ENCODE measurements at regions not wholly inside any gene's neighbourhood (a gene's known extent, or its start where the extent isn't known, plus 50 kb on each side); places are given as distances from the start of the nearest gene placed in this dataset.
"Not testable (repeated sequence)": the region's sequence is repeated elsewhere in the genome, so short reads cannot be mapped to it uniquely, and the experiment has no call there.

DNA sequence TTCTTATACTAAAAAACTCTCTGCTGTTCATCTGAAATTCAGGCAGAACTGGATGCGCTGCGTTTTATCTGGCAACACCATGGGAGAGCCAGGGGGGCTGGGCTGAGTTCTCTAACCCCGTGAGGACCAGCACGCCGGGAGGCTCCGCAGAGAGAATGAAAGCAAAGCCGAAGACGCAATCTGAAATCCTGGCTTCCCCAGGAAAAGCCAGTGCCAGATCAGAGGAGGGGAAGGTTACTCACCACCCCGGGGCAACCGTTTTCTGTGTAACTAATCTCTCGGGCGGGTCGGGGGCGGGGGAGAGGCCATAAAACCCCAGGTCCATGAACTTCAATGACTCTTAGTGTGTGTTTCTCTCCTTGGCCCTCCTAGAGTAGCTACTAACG lies 99.4 kb downstream of the SHANK2 start:
- no peak for DNase-seq (ENCODE audit: low spot score)

DNA sequence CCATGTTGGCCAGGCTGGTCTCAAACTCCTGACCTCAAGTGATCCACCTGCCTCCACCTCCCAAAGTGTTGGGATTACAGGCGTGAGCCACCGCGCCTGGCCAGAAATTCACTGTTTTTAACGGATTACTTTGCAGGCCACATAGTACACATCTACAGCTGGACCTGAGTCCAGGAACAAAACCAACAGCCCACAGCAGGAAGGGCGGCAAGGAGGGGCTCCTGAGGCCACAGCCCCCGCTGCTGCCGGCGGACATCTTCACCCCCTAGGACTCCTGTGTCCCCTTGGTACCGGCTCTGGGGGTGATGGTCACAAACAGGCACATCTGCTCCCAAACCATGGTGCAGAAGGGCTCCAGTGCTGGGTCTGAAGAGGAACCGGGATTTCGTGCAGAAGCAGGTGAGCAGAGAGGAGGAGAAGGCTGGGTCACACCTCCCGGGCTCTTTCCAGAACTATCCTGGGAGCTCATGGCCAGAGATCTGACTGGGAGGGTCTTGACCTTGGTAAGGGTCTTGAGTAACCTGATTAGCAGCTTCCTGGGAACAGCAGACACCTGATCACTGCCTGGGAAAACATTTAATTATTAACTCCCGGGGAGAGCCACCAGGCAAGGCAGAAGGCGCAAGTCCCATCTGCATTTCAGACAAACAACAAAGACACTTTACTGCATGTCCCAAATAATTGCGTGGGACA lies 99.9 kb downstream of the SHANK2 start:
- DNase-seq (ENCODE audit: low spot score) = not testable (repeated sequence)

DNA sequence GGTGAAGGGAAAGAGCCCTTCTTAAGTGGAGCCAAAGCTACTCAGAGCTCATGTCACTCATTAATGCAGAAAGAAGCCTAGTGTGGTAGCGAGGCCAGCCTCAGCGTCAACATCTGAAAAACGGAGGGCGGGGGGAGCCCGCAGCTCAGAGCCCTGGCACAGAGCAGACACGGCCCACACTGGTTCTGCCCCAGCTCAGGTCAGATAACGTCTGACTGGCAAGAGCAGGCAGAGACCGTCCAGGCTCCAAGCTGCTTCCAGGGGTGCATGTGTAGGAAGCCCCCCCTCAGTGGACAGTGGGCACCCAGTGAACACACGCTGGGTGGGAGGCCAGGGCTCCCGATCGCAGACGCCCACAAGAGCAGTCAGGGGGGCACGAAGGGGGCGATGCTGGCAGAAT lies 100.8 kb downstream of the SHANK2 start:
- DNase-seq (ENCODE audit: low spot score) = no peak

DNA sequence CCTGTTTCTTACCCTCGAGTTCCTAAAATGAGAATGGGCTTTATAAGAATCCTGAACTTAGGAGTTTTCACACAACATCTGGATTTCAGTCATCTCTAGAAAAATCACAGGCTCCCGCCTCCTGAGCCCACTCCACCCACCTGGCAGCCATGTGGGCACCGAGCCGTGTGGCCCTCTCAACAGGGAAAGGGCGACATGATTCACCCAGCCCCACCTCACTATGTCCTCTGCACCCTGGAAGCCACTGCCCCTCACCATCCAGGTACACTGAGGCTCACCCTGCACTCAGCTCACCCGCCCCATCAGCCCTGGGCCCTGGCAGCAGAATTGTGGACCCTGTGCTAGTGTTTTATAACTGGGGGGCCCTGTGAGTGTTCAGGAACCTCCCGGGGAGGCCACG lies 101.5 kb downstream of the SHANK2 start:
- no peak for DNase-seq (ENCODE audit: low spot score)

DNA sequence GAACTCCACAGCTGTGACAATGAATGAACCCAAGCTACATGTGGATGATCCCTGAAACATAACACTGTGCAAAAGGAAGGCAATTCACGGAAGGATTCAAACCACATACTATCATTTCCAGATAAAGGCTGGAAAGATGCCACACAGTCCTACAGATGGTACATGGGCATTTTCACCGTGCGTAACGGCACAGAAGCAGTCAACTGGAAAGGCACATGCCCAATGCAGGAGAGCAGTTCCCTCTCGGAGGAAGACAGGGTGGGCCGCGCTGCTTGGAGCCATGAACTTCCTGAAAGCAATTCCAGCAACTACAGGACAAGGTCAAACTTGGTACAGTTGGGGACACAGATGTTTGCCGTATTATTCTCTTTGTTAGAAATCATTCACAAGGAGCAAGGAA lies 103.7 kb downstream of the SHANK2 start:
- DNase-seq (ENCODE audit: low spot score) = no peak

- no peak for DNase-seq (ENCODE audit: low spot score)
Measured at GRCh38 chr11:71147331-71147730, 105.0 kb downstream of the SHANK2 start.

DNA sequence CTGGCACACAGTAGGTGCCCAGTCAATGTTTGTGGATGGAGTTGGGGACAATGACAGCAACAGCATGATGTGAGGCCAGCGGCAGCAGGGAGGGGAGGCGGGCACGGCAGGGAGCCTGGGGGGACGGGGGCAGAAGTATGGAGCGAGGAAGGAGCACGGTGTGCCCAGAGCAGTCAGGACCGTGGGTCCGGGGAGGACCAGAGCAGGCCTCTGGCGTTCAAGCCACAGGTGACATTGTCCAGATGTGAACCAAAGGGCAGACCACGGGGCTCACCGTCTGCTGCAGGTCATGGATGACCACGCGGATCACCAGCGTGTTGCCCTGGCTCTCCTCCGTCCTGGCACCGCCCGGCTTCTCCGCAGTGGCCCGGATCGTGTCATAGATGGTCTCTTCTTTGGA lies 105.5 kb downstream of the SHANK2 start:
- DNase-seq (ENCODE audit: low spot score) = no peak

- no peak for DNase-seq (ENCODE audit: low spot score)
Measured at GRCh38 chr11:71145988-71146824, 106.2 kb downstream of the SHANK2 start.

GRCh38 chr11:71145368-71145767 lies 107.0 kb downstream of the SHANK2 start:
- no peak for DNase-seq (ENCODE audit: low spot score)

DNA sequence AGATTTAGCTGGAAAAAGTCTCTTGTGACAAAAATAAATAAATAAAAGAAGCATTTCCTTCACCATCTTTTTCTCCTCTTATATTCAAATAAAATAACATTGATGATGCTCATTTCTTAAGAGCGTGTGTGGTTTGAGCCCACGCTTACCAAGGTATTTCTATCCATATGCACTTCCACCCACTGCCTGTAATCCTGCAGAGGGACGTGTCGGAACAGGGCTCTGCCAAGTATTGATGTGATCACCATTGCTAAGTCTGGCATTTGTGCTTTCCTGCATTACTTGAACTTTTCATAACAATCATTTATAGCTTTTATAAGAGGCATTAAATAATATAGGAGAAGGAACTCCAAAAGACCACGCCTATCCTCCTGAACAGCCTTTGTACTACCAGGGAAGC lies 107.6 kb downstream of the SHANK2 start:
- no peak for DNase-seq (ENCODE audit: low spot score)

GRCh38 chr11:71144010-71144409 lies 108.4 kb downstream of the SHANK2 start:
- no peak for DNase-seq (ENCODE audit: low spot score)

DNA sequence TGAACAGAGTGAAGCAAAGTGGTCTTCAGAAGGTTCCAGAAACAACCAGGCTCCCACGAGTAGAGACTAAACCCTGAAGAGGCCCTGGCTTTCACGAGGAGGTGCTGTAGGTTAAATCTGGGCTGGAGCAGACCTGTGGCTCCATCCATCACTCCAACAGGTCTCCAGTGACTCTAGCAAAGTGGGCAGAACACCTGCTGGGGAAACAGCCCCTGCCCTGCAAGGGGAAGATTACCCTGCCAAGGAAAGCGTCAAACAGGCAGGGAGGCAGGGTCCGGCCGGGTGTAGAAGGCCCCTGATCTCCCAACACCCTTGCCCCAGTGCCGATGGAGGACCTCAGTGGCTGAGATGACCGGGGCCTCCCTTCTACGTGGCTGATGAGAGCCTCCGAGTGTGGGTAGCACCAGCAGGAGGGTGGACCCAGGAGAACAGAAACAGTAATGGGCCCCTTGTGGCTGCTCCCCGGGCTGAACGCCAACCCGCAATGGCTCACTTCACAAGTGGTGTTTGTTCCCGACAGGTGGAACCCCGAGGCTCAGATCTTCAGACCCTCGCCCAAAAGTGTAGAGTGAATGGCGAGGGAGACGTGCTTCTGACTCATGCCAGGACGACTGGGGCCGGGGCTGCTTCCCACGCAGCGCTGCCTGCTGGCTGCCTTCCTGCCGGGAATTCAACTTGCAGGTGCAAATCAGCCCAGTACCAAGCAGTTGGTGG lies 112.0 kb downstream of the SHANK2 start:
- no peak for DNase-seq (ENCODE audit: low spot score)

- DNase-seq (ENCODE audit: low spot score) = no peak
Measured at GRCh38 chr11:71139516-71140205, 112.7 kb downstream of the SHANK2 start.

DNA sequence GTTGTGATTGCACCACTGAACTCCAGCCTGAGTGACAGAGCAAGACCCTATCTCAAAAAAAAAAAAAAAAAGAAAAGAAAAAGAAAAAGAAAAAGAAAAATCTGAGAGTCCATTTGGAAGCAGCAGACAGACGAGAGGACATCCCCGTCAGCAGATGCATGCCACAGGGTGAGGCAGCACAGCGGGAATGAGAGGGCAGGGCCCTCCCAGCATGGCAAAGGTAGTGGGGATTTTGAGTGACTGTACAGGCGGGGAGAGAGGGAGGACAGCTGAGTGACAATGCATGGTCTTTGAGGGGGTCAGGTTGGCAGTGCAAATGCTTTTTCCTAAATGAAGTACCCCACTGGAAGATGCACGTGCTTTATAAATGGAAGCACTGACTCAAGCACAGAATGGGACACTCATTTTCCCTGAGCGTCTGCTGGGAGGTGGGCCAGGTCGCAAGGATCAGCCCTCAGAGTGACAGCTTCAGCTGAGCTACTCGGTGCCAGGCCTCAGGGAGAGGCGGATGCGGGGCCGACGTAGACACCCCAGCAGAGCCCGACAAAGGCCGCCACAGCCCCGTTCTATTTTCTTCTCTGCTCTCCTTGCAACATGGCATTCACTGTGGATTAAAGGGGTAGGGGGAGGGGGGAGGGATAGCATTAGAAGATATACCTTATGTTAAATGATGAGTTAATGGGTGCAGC lies 113.5 kb downstream of the SHANK2 start:
- DNase-seq (ENCODE audit: low spot score) = no peak

DNA sequence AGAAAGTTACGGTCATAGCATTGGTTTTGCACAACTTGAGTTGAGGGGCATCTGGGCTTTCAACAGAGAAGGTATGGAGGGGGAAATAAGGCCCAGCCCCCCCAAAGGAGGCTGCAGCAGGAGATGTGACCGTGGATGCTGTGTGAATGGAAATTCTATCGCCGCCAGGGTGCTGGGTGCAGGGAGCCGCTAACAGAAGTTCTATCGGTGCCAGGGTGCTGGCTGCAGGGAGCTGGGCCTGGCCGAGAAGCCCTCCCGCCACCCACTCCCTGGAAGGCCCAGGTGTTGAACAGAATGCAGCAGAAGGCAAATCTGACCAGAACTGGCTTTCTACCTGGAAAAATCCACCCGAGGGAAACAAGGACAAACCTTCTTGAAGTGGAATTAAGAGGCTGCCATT lies 115.0 kb downstream of the SHANK2 start:
- no peak for DNase-seq (ENCODE audit: low spot score)

DNA sequence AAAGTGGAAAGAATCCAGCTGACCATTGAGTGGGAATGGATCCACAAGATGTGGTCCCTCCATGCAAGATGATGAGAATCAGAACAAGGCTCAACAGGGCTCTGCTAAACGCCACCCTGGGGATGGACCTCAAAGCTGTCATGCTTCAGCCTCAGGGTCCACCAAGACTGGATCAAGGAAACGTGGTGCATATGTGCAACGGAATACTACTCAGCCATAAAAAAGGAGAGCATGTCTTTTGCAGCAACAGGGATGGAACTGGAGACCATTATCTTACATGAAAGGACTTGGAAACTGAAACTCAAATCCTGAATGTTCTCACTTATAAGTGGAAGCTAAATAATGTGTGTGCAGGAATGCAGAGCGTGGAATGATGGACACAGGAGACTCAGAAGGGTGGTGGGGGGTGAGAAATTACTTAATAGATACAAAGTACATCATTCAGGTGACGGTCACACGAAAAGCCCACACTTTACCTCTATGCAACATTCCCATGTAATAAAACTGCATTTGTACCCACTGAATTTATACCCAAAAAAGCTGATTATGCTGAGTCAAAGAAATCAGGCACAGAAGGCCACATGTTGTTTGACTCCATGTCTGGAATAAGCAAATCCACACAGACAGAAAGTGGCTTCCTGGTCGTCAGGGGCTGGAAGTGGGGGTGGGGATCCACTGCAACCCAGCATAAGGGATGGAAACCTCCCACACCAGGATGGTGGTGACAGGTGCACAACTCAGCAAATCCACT lies 116.1 kb downstream of the SHANK2 start:
- no peak for DNase-seq (ENCODE audit: low spot score)

DNA sequence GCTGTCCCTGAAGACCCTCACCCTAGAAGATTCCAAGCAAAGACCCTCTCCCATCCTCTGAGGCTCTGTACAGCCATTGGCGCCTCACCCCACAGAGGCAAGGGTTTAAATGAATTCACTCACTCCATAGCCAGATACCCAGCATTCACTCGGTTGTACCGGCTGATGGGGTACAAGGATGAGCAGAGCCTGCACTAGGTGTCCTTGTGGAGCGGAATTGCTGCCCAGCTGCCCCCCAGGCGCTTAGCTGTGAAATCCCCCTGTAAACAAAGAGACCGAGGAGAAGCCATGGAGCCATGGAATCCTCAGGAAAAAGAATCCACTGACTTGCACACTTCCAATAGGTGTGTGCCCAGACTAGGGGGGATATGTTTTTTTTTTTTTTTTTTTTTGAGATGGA lies 117.3 kb downstream of the SHANK2 start:
- no peak for DNase-seq (ENCODE audit: low spot score)

- no peak for DNase-seq (ENCODE audit: low spot score)
Measured at GRCh38 chr11:71133946-71134345, 118.4 kb downstream of the SHANK2 start.

- DNase-seq (ENCODE audit: low spot score) = no peak
Measured at GRCh38 chr11:71131861-71132260, 120.5 kb downstream of the SHANK2 start.

DNA sequence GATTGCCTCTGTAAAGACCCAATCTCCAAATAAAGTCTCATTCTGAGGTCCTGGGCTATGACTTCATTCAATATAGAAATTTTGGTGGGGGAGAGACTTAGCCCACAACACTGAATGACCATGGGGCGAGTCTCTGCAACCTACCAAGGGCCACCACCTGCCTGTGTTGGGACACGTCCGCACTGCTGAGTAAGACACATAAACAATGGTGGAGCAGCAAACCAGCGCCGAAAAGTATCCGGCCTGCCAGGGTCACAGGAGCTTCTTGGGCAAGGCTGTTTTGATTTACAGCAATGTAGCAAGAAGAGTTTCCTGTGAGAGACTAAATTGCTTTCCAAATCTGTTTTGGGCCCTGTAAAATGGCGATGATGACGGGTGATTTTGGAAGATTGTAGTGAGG lies 122.3 kb downstream of the SHANK2 start:
- DNase-seq (ENCODE audit: low spot score) = no peak

- DNase-seq (ENCODE audit: low spot score) = no peak
Measured at GRCh38 chr11:71129624-71130023, 122.8 kb downstream of the SHANK2 start.

All from HT-29 (cell line).